ENCODE measurements at regions not wholly inside any gene's neighbourhood (a gene's known extent, or its start where the extent isn't known, plus 50 kb on each side); places are given as distances from the start of the nearest gene placed in this dataset.

DNA sequence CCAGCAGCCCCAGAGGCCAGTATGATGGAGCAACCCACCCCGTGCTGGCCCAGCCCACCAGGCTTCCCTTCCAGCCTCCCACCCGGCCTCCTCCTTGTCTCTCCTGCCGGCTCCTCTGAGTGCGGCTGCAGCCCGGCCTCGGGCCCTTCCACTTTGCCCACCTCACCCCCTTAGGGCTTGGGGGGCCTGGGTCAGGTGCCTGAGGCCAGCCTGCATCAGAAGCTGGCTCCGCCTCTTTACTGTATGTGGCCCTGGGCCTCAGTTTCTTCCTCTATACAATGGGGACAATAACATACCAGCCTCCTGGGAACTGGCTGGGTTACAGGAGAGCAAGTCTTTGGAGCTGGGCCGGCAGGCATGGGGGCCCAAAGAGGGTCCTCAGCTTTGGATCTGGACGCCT is 221.1 kb upstream of the CIBAR2 start:
- TF ChIP-seq, protein P1, sequence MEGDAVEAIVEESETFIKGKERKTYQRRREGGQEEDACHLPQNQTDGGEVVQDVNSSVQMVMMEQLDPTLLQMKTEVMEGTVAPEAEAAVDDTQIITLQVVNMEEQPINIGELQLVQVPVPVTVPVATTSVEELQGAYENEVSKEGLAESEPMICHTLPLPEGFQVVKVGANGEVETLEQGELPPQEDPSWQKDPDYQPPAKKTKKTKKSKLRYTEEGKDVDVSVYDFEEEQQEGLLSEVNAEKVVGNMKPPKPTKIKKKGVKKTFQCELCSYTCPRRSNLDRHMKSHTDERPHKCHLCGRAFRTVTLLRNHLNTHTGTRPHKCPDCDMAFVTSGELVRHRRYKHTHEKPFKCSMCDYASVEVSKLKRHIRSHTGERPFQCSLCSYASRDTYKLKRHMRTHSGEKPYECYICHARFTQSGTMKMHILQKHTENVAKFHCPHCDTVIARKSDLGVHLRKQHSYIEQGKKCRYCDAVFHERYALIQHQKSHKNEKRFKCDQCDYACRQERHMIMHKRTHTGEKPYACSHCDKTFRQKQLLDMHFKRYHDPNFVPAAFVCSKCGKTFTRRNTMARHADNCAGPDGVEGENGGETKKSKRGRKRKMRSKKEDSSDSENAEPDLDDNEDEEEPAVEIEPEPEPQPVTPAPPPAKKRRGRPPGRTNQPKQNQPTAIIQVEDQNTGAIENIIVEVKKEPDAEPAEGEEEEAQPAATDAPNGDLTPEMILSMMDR (conservative IDR thresholded peaks at IDR 0.05), result no peak
- 87 to 92% methylated on average over 3 to 9 of the region's 9 CpGs for WGBS, 2 experiments (ENCODE audit: insufficient coverage in 1 of 2, insufficient read length in 1 of 2)
- H3K36me3 ChIP-seq (ENCODE audit: control insufficient read depth, insufficient read depth, low read length), result no peaks in the 10 kb centered on the region
- peaks cover 8% of the 10 kb centered on the region for H3K9me3 Mint-ChIP-seq
- no peak overlapping the region for H3K4me3 Mint-ChIP-seq
- no peak overlapping the region for H3K27ac Mint-ChIP-seq
- no peaks in the 10 kb centered on the region for H3K9me3 ChIP-seq (ENCODE audit: control insufficient read depth, low read length)
- no peak for DNase-seq
- H3K4me1 Mint-ChIP-seq, result peaks cover 36% of the 10 kb centered on the region
- H3K27me3 Mint-ChIP-seq (ENCODE audit: insufficient read depth), result peaks cover 6% of the 10 kb centered on the region
- H3K4me1 ChIP-seq (ENCODE audit: control insufficient read depth, insufficient read depth, low read length), result peaks cover 21% of the 10 kb centered on the region
- no peak overlapping the region for H3K27ac ChIP-seq (ENCODE audit: low read depth, low read length)
- no peak overlapping the region for H3K4me3 ChIP-seq (ENCODE audit: low read length)
- H3K36me3 Mint-ChIP-seq (ENCODE audit: low read depth), result peaks cover 3% of the 10 kb centered on the region
- H3K9ac ChIP-seq (ENCODE audit: extremely low read depth, low read length, poor library complexity, severe bottlenecking), result no peak overlapping the region
- no peaks in the 10 kb centered on the region for H3K27me3 ChIP-seq (ENCODE audit: control insufficient read depth, insufficient read depth, low read length, poor library complexity, severe bottlenecking)

GRCh38 chr16:85333744-85334640 is 221.7 kb upstream of the CIBAR2 start:
- peak overlapping the region; percentile 63 for H3K4me3 ChIP-seq (ENCODE audit: low read length)
- Mint-ChIP-seq H3K36me3 (ENCODE audit: low read depth) (peaks cover 3% of the 10 kb centered on the region), H3K4me1 (peaks cover 36% of the 10 kb centered on the region), H3K27me3 (ENCODE audit: insufficient read depth) (peaks cover 6% of the 10 kb centered on the region), H3K4me3 (peak overlapping the region; percentile 60), H3K27ac (no peak overlapping the region), H3K9me3 (peaks cover 8% of the 10 kb centered on the region)
- no peaks in the 10 kb centered on the region for H3K36me3 ChIP-seq (ENCODE audit: control insufficient read depth, insufficient read depth, low read length)
- H3K9ac ChIP-seq (ENCODE audit: extremely low read depth, low read length, poor library complexity, severe bottlenecking), result peak overlapping the region; percentile 29
- H3K27me3 ChIP-seq (ENCODE audit: control insufficient read depth, insufficient read depth, low read length, poor library complexity, severe bottlenecking), result no peaks in the 10 kb centered on the region
- TF ChIP-seq, protein P1 (conservative IDR thresholded peaks at IDR 0.05), result peak; percentile 41
- no peak overlapping the region for H3K27ac ChIP-seq (ENCODE audit: low read depth, low read length)
- H3K4me1 ChIP-seq (ENCODE audit: control insufficient read depth, insufficient read depth, low read length), result peaks cover 21% of the 10 kb centered on the region
- DNase-seq, result peak; percentile 63
- H3K9me3 ChIP-seq (ENCODE audit: control insufficient read depth, low read length), result no peaks in the 10 kb centered on the region
- 82 to 88% methylated on average over 11 to 29 of the region's 29 CpGs for WGBS, 2 experiments (ENCODE audit: insufficient coverage in 1 of 2, insufficient read length in 1 of 2)

DNA sequence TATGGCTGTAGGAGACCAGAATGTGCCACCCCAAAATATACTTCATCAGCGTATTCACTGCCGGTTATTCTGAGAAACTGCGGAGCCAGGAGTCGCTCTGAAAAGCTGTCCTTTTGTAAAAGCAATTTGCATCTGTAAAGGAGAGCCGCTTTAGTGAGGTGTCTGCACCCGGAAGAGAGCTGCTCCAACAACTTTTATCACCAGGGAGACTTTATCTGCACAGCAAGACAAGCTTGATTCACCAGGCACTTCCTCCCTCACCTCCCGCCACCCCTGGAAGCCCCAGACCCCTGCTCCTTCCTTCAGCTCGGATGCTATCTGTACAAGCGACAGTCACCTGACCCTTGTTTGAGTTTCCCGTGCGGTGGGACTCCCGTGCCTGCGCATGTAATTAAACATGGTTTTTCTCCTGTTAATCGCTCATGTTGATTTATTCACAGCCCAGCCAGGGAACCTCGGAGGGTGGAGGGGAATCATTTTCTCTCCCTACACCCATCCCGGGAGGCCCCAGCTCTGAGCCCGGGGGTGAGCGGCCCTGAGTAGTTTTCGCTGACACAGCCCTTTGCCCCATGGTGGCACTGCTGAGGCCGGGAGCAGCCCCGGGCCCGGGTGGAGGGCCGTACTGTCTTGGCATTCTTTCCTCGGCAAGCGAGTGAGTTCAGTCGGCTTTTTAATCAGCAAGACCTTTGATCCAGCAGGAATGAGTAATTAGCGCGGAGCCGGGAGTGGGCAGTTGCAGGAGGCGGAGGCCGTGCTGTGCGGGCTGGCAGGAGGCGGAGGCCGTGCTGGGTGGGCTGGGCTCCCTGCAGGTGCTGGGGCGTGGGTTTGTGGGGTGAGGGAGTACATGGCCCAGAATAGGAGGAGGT is 222.7 kb upstream of the CIBAR2 start:
- Mint-ChIP-seq H3K36me3 (ENCODE audit: low read depth) (peaks cover 3% of the 10 kb centered on the region), H3K4me1 (peaks cover 33% of the 10 kb centered on the region), H3K4me3 (peak overlapping the region; percentile 60), H3K27ac (peak overlapping the region; percentile 94), H3K9me3 (peaks cover 8% of the 10 kb centered on the region), H3K27me3 (ENCODE audit: insufficient read depth) (peaks cover 6% of the 10 kb centered on the region)
- Histone ChIP-seq H3K9ac (ENCODE audit: extremely low read depth, low read length, poor library complexity, severe bottlenecking) (peak overlapping the region; percentile 29), H3K27me3 (ENCODE audit: control insufficient read depth, insufficient read depth, low read length, poor library complexity, severe bottlenecking) (no peaks in the 10 kb centered on the region), H3K36me3 (ENCODE audit: control insufficient read depth, insufficient read depth, low read length) (no peaks in the 10 kb centered on the region), H3K4me3 (ENCODE audit: low read length) (peak overlapping the region; percentile 63), H3K9me3 (ENCODE audit: control insufficient read depth, low read length) (no peaks in the 10 kb centered on the region), H3K27ac (ENCODE audit: low read depth, low read length) (no peak overlapping the region), H3K4me1 (ENCODE audit: control insufficient read depth, insufficient read depth, low read length) (peaks cover 19% of the 10 kb centered on the region)
- WGBS, 2 experiments (ENCODE audit: insufficient coverage in 1 of 2, insufficient read length in 1 of 2), result 7 to 14% methylated on average over 11 to 35 of the region's 35 CpGs
- TF ChIP-seq, protein P1 (conservative IDR thresholded peaks at IDR 0.05), result peak; percentile 51
- peak; percentile 85 for DNase-seq

Data from endodermal cell (in vitro differentiated cells).